Stimulated activated CD8-positive, alpha-beta memory T cell treated with anti-CD3 and anti-CD28 coated beads, Interleukin-4, amount 100 ng/mL, for 1 hour (primary cell): ENCODE measurements at regions not wholly inside any gene's neighbourhood (a gene's known extent, or its start where the extent isn't known, plus 50 kb on each side); places are given as distances from the start of the nearest gene placed in this dataset.
"Not testable (repeated sequence)": the region's sequence is repeated elsewhere in the genome, so short reads cannot be mapped to it uniquely, and the experiment has no call there.

Source experiments
- DNase-seq, 2 donors: peaks; one replicate each; pipeline ENCODE4 v3.0.0-alpha.2; 2020; ENCODE audit warnings: low read depth in 2 of 2, low spot score in 1 of 2

DNA sequence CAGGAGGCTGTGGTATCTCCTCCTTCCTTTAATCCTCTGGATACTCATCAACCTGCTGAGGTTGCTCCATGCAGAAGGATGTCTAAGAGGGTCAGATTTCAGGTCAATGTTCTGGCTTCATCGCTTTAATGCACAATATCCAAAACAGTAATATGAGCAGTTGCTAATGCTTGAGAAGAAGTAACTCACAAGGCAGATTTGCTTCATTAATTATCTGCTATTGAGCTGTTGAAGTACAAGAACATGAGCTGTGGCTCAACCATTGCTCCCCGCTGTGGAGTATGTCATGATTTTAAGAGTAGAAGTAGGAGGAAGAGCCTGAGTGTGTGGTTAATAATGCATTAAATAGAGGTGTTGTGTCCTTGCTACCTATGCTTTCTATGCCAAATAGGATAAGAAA lies 1412.9 kb upstream of the ALCAM start:
- no peak for DNase-seq

DNA sequence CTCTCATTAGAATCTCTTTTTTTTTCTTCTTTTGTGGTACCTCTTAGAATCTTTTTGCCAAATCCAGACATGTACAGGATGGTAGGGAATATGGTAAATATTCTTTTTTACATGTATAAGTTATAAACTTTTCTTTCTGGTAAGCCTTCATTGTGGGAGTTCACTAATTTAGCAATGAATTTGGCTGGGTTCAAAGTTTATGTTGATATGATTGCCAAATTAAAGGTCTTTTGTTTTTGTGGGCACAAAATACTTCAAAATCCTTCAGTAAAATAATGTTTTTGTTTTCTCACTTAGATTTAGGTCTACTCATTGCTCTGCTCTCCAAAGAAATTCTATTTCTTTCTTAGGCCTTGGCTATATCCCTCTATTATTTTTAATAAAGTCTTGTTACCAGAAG lies 1405.9 kb upstream of the ALCAM start:
- no peak for DNase-seq

DNA sequence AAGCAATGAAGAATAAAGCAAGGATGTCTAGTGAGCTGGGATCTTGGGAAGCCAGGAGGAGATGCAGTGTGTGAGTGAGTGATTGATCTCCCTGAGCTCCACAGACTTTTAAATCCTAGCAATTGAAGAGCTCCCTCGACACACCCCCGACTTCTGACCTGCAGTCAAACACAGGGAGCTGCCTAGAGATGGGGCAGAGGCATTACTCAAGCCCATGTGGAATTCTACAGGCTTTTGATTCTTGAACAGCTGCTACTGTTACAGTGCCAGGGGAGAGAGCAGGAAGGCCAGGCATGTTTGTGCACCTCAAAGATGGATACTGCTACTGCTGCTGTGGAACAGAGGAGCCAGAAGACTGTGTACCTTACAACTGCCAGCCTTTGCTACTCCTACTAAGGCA lies 1403.1 kb upstream of the ALCAM start:
- DNase-seq: no peak

DNA sequence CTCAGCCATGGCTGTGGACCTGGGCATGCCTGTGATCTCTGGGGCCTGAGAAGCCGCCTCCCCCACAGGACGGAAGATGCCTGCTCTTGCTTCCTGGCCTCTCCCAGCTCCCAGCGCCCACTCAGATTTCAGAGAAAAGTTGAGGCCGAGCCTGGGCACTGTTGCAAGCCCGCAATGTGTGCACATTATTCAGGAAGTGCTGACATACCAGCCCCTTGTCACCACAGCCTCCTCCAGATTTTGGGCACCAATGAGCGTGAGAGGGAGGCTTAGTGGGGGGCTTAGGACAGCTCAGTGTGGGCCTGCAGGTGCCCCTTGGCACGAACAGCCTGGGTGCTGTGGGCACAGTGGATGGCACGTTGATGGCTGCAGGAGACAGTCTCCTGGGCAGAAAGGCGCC lies 1400.9 kb upstream of the ALCAM start:
- DNase-seq: no peak

DNA sequence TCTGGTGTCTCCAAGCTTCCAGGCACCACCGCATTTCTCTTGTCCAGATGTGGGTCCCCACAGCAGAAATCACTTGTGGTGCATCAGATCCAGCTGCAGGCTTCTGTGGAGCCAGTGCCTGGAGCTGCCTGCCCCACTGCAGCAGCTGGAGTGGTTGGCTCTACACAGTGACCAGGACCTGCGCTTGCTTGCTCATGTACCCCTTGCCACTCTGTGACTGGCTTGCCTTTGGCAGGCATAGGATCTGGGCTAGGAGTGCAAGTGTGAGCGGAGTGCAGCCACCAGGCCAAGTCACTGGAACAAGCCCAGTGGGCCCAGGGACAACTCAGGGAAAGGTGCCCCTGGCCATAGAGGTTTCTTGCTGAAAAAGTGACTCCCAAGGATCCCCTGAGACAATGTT lies 1400.0 kb upstream of the ALCAM start:
- DNase-seq: no peak

DNA sequence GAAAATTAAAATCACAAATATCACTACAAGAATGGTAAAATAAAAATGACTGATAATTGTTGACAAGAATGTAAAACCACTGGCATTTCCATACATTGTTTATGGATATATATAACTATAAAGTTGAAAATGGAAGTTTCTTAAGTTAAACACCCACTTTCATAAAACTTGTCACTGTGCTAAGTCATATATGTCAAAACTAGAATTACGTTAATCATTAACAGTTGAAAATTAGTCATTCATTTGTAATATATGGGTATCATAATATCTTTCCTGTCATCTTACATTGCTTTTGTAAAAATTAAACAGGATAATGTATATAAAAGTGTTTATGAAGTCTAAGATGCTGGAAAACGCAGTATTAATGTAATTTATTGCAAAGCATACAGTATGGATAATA lies 1398.6 kb upstream of the ALCAM start:
- no peak for DNase-seq

DNA sequence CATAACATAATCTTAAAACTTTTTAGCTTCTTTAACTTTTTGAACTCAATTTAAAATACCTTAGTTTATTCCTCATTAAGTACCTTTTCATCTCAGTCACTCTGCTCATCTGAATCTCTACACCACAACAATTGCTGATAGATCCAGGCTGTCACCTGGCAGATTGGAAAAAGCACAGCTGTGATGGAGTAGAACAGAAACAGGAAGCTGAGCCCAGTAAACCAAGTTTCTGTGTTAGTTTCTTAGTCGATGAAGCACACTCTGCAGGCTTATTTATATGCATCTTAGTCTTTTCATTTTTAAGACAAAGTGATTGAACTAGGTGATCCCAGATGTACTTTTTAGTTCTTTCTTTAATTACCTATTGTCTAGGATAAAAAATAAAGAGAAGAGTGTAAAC lies 1398.0 kb upstream of the ALCAM start:
- DNase-seq: no peak

DNA sequence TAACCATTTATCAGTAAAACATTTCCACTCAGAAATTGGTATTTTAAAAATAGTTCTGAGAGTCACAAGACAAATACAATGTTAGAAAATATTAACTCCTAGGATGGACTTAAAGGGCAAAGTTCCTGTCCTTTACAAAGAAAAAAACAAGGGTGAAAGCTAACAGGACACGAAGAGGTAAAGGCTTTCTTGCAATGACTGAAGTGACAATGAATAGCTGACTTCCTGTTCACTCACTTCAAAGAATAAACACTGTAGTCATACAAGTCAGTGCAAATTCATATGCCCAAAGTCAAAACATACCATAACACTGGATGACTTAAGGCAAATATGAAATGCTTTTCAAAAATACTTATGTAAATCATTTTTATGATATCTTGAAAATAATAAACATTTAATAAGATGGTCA lies 1389.8 kb upstream of the ALCAM start:
- no peak for DNase-seq

DNA sequence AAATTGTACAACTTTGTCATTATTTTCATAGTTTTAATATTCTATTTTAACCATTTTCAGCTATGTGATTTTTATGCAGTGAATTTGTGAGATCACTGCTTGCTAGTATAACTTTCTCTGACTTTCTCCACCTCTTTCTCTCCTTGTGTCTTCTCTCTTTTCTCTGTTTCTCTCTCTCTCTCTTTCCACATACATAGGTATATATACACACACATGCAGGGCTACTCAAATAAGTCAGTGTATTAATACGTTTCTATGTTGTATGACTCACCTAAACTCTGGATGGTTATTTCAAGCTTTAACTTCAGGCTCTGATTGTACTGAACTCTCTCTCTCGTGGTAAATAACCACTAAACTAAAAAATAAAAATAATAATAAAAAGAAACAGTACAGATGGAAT lies 1389.3 kb upstream of the ALCAM start:
- no peak for DNase-seq

DNA sequence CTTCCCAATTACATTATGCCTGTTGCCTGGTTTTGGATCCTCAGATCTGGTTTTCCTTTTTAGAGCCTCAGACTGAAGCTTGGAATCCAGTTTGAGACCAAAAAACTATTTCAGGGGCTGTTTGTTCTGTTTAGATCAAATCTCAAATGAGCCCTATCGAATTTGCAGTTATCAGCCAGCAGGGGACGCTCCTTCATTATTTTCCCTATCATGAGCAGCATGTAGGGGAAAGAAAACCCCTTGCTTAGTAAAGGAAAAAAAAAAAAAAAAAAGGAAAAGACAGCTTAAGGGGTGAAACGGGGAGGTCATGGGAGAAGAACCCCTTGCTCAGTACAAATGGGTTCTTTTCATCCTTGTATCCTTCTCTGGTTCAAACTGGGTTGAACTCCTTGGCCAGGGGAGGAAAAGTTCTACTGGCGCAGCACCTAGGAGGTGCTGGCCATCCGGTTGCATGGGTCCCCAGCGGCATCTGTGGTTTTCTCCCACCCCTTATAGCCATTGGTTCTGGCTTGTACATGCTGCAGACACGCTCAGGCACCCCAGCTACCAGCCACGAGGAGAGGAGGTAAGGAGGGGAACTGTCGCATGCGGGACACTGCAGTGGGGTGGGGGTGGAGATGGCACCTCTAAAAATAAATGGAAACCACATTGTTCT lies 1375.1 kb upstream of the ALCAM start:
- no peak for DNase-seq

DNA sequence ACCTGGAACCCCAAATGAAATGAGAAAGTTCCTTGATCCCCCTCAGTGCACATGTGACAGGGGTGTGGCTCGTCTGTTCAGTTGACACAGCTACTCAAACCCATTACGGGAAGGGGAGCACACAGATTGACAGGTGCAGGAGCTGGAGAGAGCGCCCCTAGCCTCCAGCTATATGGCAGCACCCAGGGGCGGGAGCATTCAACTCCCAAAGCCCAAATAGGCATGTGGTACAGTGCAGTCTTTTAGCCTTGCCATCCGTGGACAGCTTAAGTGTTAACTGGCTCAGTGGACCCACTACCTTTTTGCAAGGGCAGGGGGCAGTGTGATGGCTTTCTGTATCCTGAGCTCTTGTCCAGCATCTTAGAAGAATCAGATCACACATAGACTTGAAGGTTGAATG lies 1374.2 kb upstream of the ALCAM start:
- DNase-seq: no peak

DNA sequence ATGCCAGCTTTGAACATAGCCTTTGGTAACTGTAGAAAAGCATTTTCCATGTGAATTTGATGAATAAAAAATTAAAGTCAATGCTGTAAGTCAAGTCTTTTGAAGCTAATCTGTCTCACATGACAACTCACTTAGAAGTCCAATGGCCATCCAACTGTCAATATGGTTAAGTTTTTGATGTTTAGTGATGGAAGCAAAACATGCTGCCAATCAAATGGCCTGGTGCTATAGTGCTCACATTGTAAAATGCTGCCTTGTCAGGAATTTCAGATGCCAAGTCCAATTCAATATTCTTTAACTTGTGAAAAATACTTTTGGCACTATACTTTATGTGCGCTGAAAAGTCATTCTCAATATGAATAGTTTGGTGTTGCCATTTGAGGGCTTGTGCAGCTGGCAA lies 1361.8 kb upstream of the ALCAM start:
- no peak for DNase-seq

DNA sequence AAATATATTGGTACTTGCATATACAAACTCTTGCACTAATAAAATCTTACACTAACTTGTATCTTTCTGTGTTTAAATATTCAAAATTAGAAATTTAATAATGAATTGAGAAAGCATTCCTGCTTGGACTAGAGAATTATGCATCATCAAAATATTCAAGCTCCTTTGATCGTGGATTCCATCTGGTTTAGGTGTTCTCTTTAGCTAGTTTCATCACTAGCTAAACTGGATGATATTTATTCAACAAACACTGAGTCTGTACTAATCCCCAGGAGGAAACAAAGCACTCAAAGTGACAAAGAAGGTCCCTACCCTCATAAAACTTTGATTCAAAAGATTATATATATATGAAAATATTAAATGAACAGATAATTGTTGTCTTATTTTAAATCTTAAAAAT lies 1360.9 kb upstream of the ALCAM start:
- DNase-seq: no peak

DNA sequence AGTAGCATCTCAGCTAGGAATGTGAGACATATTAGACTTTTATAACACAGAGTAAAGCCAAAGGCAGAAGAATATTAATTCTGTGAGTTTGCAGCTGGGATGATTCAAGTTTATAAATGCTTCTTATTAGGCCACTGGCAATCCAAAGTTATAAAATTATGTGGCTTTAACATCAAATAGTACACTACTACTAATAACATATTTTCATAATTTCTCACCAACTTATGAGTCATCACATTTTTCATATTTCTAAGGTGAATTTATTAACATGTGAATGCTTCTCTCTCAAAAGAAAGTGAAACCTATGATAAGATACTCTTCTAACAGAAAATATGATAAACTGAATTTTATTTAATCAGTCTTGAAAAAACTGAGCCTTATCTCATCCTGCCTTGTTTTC lies 1348.2 kb upstream of the ALCAM start:
- DNase-seq: no peak

DNA sequence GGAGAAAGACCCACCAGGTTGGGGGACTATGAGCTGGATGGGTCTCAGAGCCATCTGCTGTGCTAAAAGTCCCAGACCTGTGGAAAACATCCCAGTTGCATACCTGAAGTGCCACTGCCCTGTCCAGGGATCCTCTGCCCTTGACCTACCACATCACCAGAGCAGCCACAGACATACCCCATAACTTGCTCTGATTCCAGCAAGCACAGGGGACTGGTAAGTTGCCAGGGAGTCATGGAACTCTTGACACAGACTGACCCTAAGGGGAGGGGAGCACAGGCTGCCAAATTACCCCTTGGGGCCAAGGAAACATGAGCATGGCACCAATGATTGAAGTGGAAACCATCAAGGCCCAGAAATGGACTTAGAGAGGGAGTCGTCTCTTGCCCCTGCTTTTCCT lies 1335.1 kb upstream of the ALCAM start:
- DNase-seq: no peak

DNA sequence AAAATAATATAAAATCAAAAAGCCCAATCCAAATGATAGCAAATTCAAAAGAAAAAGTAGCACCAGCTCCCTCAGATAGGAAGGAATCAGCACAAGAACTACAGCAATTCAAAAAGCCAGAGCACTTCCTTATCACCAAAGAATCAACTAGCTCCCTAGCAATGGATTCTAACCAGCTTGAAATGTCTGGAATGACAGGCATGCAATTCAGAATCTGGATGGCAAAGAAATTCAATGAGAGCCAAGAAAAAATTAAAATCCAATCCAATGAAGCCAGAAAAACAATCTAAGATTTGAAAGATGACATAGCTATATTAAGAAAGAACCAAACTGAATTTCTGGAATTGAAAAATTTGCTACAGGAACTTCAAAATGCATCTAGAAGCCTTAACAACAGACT lies 1334.4 kb upstream of the ALCAM start:
- DNase-seq: no peak

DNA sequence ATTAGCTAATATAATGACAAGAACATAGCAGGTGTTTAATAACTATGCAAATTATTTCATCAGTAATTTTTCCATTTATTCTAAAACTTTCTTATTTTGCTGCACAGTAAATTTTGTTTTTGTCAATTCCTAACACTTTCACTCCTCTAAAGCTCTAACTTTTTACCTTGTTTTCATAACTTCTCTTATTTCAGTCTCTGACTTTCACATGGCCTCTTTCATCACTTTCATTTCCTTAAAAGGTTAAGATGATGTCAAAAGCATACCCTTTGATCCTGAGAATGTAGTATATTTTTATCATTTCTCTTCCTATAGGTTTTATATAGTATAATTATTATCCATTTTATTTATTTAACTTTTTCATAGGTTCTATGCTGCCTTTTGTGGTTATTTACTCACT lies 1325.8 kb upstream of the ALCAM start:
- no peak for DNase-seq

DNA sequence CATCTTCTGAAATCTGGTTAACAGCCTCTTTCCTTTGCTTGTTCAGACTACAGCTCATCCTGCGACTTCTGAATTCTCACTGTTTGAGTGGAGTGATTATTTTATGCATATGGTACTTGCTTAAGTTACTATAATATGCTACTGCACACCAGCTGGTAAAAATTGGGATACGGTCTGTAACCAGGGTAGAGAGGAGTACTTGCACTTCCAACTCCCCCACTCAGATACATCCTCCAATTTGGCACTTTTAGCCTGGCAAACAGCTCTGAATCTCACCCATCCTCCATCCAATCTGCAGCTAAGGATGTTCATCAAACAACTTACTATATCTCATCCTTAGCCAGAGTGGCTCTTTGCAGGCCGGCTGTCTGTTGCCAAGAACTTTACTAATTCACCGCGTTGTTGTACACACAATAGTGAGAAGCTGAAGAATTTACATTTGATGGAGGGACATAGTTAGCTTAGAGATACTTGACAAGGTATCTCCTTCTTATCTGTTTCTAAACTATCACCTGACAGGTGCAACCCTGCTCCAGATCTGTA lies 1323.6 kb upstream of the ALCAM start:
- DNase-seq: not testable (repeated sequence)

DNA sequence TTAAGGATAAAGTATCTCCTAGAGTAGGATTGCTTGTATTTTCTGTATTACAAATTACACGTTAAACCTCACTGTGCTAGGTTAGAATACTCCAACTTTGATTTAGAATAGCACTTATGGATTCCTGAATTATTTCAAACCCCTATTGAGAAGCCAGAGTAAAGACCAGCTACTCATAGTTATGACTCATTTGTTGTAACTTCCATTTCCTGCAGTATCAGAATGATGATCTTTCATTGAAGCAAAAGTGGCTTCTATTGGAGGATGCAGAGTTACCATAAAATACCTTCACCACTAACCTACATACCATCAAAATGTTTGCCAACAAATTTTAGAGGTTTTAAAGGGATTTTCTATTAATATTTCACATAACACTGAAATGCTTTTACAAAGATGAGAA lies 1322.7 kb upstream of the ALCAM start:
- DNase-seq: no peak

DNA sequence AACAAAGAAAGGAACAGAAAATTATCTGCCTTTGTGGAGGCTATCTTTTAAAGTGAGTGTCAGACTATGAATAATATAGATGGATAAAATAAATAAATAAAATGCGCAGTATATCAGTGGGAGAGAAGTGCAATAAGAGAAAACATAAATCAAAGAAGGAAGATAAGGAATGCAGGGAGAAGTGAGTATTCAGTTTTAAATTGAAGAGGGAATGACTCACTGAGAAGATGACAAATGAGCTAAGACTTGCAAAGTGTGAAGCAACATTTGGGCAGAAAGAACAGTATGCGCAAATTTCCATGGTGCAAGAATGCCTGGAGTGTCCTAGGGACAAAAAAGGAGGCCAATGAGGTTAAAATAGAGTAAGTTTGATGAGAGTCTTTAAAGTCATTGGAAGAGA lies 1300.1 kb upstream of the ALCAM start:
- no peak for DNase-seq

DNA sequence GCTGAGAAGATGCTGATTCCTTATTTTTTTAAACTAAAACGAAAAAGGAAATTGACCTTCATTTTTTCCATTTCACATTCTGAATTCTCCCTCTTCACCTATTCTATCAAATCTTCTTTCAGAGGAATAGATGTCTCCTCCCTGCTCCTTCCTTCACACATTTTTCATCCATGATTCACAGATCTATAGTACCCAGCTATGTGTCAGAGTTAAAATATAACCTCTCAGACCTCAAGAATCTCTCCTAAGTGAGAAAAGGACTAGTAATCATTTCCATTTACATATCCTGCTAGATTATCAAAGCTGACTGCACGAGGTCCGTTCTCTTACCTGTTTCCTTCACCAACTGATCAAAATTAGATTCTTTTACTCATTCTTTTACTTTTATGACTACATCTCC lies 1297.6 kb upstream of the ALCAM start:
- no peak for DNase-seq

DNA sequence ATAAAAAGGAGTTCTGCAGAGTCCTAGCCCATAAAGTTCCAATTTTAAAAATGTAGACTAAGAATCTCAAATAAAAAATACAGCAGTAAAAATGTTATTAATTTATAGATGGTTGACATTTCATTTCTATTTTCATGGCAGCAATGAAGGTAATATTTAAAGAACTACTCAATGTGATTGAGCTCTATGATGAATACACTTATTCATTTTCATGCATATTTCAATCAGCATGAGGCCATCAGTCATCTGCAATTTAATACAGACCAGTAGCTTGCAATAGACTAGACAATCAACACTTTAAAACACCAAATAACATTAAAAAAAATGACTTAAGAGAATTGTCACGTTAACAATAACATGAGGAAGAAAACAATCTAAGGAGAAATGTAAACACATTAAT lies 1295.8 kb upstream of the ALCAM start:
- no peak for DNase-seq

DNA sequence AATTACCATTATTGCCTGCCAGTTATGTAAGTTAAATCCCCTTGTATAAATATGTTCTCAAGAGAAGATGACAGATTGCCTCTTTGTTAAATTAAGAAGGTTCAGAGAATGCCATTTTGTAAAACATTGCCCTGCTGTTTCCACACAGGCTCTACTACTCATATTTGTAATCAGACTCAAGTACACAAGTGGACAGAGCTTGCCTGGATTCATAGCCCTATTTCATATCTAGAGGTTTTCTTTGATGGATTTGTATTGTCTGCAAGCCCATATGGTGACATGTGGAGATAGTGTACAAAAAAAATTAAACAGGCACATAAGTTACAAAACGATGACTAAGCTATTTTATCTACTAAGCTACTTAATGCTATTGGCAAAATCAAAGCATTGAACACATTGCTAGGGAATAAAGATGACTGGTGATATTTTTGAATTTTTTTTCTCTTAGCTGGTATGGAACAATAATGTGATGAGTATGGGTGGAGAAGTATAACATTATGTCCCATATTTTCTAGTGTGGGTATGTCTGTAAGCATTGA lies 1286.6 kb upstream of the ALCAM start:
- no peak for DNase-seq
